Left lung (tissue), 4 donors: ENCODE measurements at regions not wholly inside any gene's neighbourhood (a gene's known extent, or its start where the extent isn't known, plus 50 kb on each side); places are given as distances from the start of the nearest gene placed in this dataset.
"Not testable (repeated sequence)": the region's sequence is repeated elsewhere in the genome, so short reads cannot be mapped to it uniquely, and the experiment has no call there.

Source experiments
- ATAC-seq: fragments of 200-7000 bp; cut with Tn5 transposase; one replicate; pipeline ENCODE4 v1.9.1; 2020; ENCODE audit warnings: moderate library complexity
- DNase-seq, 4 donors: peaks; one replicate each; pipeline ENCODE4 v3.0.0-alpha.2; 2013 to 2020
- H3K27ac ChIP-seq, 2 donors: fragments of 200-600 bp; sonication (generic) in 1 of 2; one replicate each; pipeline versions ENCODE4 v1.5.0 to v1.8.0; 2020 to 2021
- H3K27me3 ChIP-seq, 2 donors: fragments of 200-600 bp; sonication (generic) in 1 of 2; one replicate each; pipeline versions ENCODE4 v1.5.0 to v1.8.0; 2020 to 2021
- H3K36me3 ChIP-seq, 2 donors: fragments of 200-600 bp; sonication (generic) in 1 of 2; one replicate each; pipeline versions ENCODE4 v1.5.0 to v1.8.0; 2020 to 2021
- H3K4me1 ChIP-seq, 2 donors: fragments of 200-600 bp; one replicate each; pipeline ENCODE4 v1.8.0; 2021
- H3K4me3 ChIP-seq, 2 donors: fragments of 200-600 bp; sonication (generic) in 1 of 2; one replicate each; pipeline versions ENCODE4 v1.5.0 to v1.8.0; 2020 to 2021; ENCODE audit warnings: mild to moderate bottlenecking in 1 of 2
- H3K9me3 ChIP-seq, 2 donors: fragments of 200-600 bp; sonication (generic) in 1 of 2; one replicate each; pipeline versions ENCODE4 v1.5.0 to v1.8.0; 2020 to 2021
- intact Hi-C, 2 donors: fragments of 100-400 bp; cut with DNase I; formaldehyde crosslinking; loops; one replicate each; pipeline versions ENCODE4 v1.11.2 to v1.14.2; 2022
- TF ChIP-seq, protein P1 (sequence below), 2 donors: fragments of 200-600 bp; sonication (generic) in 1 of 2; IDR thresholded peaks; one replicate each; pipeline versions ENCODE4 v1.5.0 to v1.8.0; 2021; ENCODE audit warnings: antibody characterized with exemption in 2 of 2
- donor health status: DM: no; HTN: yes; CAD: no.
- donor health status: DM: no; HTN: no; CAD: no.

DNA sequence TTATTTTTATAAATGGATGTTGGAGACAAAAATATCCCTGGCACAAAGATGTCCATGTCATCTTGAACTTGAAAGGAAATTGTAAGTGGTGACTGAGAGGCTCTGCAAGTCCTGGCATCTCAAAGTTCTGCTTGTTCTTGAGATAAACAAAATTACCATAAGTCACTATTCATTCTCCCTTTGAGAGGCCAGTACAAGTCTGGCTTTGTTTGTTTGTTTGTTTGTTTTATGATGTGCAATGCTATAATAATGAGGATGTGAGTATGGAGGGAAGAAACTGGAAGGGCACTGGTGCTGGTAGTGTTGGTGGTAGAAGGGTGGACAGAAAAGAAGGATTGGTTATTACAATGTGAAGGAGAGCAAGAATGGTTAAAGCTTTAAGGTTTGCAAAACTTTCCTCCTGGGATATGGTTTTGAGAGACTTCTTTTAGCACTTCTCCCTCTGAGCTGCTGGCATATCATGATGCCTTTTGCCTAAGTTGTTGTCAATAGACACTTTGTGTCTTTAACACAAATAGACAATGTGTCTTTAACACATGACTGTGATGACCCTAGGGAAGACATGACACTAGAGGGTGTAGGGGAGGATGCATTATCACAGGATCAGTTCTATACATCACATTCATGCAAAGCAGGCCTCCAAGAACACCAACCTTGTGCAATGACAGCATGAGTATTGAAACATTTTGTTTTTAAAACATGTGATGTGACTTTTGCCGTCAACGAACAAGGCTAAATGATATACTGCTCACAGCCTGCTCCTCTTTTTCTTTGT, 880.5 kb upstream of the GOT2 start:
- Histone ChIP-seq H3K27ac (no peak overlapping the region), H3K9me3 (peaks cover 0 to 3% of the 10 kb centered on the region in 2 donors), H3K36me3 (no peaks in the 10 kb centered on the region), H3K4me3 (no peak overlapping the region), H3K27me3 (no peaks in the 10 kb centered on the region), H3K4me1 (no peaks in the 10 kb centered on the region)
- DNase-seq (no peak), ATAC-seq (no peak)
- intact Hi-C loops = no loop called here
- TF ChIP-seq, protein P1, sequence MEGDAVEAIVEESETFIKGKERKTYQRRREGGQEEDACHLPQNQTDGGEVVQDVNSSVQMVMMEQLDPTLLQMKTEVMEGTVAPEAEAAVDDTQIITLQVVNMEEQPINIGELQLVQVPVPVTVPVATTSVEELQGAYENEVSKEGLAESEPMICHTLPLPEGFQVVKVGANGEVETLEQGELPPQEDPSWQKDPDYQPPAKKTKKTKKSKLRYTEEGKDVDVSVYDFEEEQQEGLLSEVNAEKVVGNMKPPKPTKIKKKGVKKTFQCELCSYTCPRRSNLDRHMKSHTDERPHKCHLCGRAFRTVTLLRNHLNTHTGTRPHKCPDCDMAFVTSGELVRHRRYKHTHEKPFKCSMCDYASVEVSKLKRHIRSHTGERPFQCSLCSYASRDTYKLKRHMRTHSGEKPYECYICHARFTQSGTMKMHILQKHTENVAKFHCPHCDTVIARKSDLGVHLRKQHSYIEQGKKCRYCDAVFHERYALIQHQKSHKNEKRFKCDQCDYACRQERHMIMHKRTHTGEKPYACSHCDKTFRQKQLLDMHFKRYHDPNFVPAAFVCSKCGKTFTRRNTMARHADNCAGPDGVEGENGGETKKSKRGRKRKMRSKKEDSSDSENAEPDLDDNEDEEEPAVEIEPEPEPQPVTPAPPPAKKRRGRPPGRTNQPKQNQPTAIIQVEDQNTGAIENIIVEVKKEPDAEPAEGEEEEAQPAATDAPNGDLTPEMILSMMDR (IDR thresholded peaks at IDR 0.05) = no peak

DNA sequence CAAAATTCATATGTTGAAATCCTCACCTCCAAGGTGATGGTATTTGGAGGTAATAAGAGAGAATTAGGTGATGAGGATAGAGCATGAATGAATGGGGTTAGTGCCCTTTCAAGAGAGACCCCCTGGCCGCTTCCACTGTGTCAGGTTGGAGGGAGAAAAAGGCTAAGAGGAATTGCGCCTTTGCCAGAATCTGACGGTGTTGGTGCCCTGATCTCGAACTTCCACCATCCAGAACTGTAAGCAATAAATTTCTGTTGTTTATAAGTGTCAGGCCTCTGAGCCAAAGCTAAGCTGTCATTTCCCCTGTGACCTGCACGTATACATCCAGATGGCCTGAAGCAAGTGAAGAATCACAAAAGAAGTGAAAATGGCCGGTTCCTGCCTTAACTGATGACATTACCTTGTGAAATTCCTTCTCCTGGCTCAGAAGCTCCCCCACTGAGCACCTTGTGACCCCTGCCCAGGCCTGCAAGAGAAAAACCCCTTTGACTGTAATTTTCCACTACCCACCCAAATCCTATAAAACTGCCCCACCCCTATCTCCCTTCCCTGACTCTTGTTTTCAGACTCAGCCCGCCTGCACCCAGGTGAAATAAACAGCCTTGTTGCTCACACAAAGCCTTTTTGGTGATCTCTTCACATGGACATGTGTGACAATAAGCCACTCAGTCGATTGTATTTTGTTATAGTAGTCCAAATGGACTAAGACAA, 878.9 kb upstream of the GOT2 start:
- H3K9me3 ChIP-seq, ATAC-seq, intact Hi-C loops, H3K27me3 ChIP-seq, H3K27ac ChIP-seq, H3K4me3 ChIP-seq, H3K4me1 ChIP-seq, H3K36me3 ChIP-seq: not testable (repeated sequence)
- peak in 1 of 4 donors; percentile 1 for DNase-seq

DNA sequence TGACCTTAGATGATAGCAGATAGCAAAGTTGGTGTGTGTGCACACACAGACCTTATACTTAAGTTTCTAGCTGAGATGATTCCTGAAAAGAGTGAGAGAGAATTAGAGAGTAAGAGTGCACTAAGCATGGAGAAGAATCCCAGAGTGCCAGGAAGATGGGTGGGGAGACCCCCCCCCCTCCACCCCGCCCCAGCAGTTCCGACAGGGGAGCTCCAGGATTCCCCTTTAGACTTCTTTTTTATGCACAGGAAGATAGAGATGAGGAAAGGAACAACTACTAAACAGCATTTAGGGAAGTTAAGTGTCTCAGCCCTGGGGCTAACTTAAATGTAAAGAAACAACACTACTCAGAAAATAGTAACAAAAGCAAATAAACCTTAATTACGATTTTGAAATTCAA, 878.0 kb upstream of the GOT2 start:
- Histone ChIP-seq H3K9me3 (no peaks in the 10 kb centered on the region), H3K27ac (no peak overlapping the region), H3K4me3 (no peak overlapping the region), H3K27me3 (no peaks in the 10 kb centered on the region), H3K36me3 (no peaks in the 10 kb centered on the region), H3K4me1 (no peaks in the 10 kb centered on the region)
- DNase-seq (no peak), ATAC-seq (no peak)
- intact Hi-C loops = no loop called here
- TF ChIP-seq, protein P1 (IDR thresholded peaks at IDR 0.05) = no peak

DNA sequence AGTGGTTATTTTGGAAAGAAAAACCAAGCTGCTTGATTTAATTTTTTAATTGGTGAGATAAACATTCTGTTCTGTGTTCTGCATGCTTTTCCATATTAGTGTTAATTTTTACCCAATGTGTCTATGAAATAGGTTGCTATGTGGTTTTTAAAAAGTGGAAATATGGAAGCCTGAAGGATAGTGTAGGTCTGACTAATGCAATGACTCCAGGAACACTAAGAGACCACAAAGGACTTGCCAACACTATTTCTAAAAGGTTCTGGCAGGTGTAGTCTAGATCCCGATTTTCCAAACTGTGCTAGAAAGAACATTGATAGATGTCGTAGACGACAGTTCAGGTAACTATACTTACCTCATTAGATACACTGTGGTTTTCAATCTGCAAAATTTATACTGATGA, 877.4 kb upstream of the GOT2 start:
- Histone ChIP-seq H3K9me3 (no peaks in the 10 kb centered on the region), H3K27me3 (no peaks in the 10 kb centered on the region), H3K4me1 (no peaks in the 10 kb centered on the region), H3K4me3 (no peak overlapping the region), H3K36me3 (no peaks in the 10 kb centered on the region), H3K27ac (no peak overlapping the region)
- ATAC-seq (no peak), DNase-seq (no peak)
- TF ChIP-seq, protein P1 (IDR thresholded peaks at IDR 0.05) = no peak
- intact Hi-C loops = no loop called here

DNA sequence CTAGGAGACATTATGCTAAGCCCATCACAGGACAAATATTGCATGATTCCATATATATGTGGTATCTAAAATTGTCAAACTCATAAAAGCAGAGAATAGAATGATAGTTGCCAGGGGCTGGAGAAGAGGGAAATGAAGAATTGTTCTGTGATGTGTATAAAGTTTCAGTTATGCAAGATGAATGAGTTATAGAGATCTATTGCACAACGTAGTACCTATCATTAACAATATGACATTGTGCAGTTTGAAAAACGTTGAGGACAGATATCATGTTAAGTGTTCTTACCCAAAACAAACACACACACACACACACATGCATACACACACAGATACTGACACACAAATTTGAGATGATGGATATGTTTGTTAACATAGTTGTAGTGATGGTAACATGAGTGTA, 871.6 kb upstream of the GOT2 start:
- Histone ChIP-seq H3K27ac (no peak overlapping the region), H3K27me3 (no peaks in the 10 kb centered on the region), H3K36me3 (no peaks in the 10 kb centered on the region), H3K4me1 (no peaks in the 10 kb centered on the region), H3K4me3 (no peak overlapping the region), H3K9me3 (no peaks in the 10 kb centered on the region)
- intact Hi-C loops = no loop called here
- ATAC-seq (no peak), DNase-seq (no peak)
- TF ChIP-seq, protein P1 (IDR thresholded peaks at IDR 0.05) = no peak
